ENCODE measurements at regions not wholly inside any gene's neighbourhood (a gene's known extent, or its start where the extent isn't known, plus 50 kb on each side); places are given as distances from the start of the nearest gene placed in this dataset.

DNA sequence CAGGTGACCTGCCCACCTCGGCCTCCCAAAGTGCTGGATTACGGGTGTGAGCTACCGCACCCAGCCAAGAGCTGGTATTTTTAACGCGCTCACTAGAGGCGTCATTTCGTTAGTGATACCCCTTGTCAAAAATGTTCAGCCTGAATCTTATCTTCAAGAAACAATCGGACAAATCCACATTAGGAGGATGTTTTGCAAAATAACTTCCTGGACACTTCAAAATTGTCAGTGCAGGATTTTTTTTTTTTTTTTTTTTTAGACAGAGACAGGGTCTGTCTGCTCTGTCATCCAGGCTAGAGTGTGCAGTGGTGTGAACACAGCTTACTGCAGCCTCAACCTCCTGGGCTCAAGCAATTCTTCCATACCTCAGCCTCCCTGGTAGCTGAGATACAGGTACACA is 63.0 kb downstream of the RMI2 start:
- no TSS peak for BruUV-seq (replicated peaks)
- no peaks in the 10 kb centered on the region for H4K20me1 ChIP-seq (replicated peaks; ENCODE audit: control insufficient read depth, extremely low read depth, insufficient read depth, low read length)
- H3K79me2 ChIP-seq (ENCODE audit: control insufficient read depth, insufficient read depth, low read length): no peaks in the 10 kb centered on the region
- dilution Hi-C loops (cut with MboI; ENCODE audit: extremely low pct_ligation_motif_present, low sequenced_read_pairs): no loop called here
- TF ChIP-seq MYC (IDR thresholded peaks at IDR 0.05; ENCODE audit: low read depth, low read length) (no peak), JUN (IDR thresholded peaks at IDR 0.05; ENCODE audit: borderline replicate concordance, insufficient read depth, insufficient read length, low read depth) (no peak), GATA2 (IDR thresholded peaks at IDR 0.05; ENCODE audit: insufficient read depth, insufficient read length, low read depth, low read length) (no peak), POLR2AphosphoS5 (IDR thresholded peaks at IDR 0.05; ENCODE audit: insufficient read depth, low read depth, low read length) (no peak), FOS (IDR thresholded peaks at IDR 0.05; ENCODE audit: borderline replicate concordance, insufficient read depth, low read length) (no peak), POLR2A (IDR thresholded peaks at IDR 0.05; ENCODE audit: low read depth, low read length) (no peak), EZH2 (IDR thresholded peaks at IDR 0.05; ENCODE audit: borderline replicate concordance, low read depth, low read length, severe bottlenecking) (no peak)
- TF ChIP-seq, protein P1, sequence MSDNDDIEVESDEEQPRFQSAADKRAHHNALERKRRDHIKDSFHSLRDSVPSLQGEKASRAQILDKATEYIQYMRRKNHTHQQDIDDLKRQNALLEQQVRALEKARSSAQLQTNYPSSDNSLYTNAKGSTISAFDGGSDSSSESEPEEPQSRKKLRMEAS (IDR thresholded peaks at IDR 0.05; ENCODE audit: insufficient read depth, insufficient read length): no peak
- TF ChIP-seq, protein P2, sequence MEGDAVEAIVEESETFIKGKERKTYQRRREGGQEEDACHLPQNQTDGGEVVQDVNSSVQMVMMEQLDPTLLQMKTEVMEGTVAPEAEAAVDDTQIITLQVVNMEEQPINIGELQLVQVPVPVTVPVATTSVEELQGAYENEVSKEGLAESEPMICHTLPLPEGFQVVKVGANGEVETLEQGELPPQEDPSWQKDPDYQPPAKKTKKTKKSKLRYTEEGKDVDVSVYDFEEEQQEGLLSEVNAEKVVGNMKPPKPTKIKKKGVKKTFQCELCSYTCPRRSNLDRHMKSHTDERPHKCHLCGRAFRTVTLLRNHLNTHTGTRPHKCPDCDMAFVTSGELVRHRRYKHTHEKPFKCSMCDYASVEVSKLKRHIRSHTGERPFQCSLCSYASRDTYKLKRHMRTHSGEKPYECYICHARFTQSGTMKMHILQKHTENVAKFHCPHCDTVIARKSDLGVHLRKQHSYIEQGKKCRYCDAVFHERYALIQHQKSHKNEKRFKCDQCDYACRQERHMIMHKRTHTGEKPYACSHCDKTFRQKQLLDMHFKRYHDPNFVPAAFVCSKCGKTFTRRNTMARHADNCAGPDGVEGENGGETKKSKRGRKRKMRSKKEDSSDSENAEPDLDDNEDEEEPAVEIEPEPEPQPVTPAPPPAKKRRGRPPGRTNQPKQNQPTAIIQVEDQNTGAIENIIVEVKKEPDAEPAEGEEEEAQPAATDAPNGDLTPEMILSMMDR (IDR thresholded peaks at IDR 0.05; ENCODE audit: extremely low read depth in 1 of 2, insufficient read depth in 1 of 2, low read depth in 1 of 2, low read length in 2 of 2): no peak
- H3K9ac ChIP-seq (replicated peaks; ENCODE audit: extremely low read depth, insufficient read depth, low read length): no peak overlapping the region
- ChIA-PET CTCF (interaction anchor here (0.5 to 7.6 kb wide), 42 partner anchors 9 to 454 kb away, joined by 3 to 108 read pairs (median 5); partner anchors contain the start of genes SNN and ZC3H7A), POLR2A (interaction anchor here (1.4 kb wide), 1 partner anchor 124 kb away, joined by 8 read pairs; no protein-coding TSS in a partner anchor)
- H3K27ac ChIP-seq (ENCODE audit: insufficient read depth, low read depth, low read length): no peak overlapping the region
- H2AFZ ChIP-seq (ENCODE audit: low read depth, low read length): no peak overlapping the region
- DNase-seq (ENCODE audit: low read depth, low spot score) (no peak), FAIRE-seq (no peak)
- no peaks in the 10 kb centered on the region for H3K4me1 ChIP-seq (ENCODE audit: control insufficient read depth, extremely low read depth, insufficient read depth, low read length)
- H3K36me3 ChIP-seq (ENCODE audit: control insufficient read depth in 2 of 2, extremely low read depth in 1 of 2, insufficient read depth in 2 of 2, low read length in 2 of 2): no peaks in the 10 kb centered on the region
- no peaks in the 10 kb centered on the region for H3K27me3 ChIP-seq (ENCODE audit: control insufficient read depth in 2 of 2, insufficient read depth in 2 of 2, low read length in 2 of 2)
- H3K9me1 ChIP-seq (replicated peaks; ENCODE audit: control insufficient read depth, extremely low read depth, insufficient read depth, low read length): no peaks in the 10 kb centered on the region
- H3K9me3 ChIP-seq (replicated peaks; ENCODE audit: control insufficient read depth, insufficient read depth, low read length): no peaks in the 10 kb centered on the region
- H3K4me3 ChIP-seq (replicated peaks in 1 of 3; ENCODE audit: insufficient read depth in 1 of 3, low read depth in 1 of 3, low read length in 3 of 3): no peak overlapping the region
- intact Hi-C loops (cut with micrococcal nuclease): no loop called here
- H3K4me2 ChIP-seq (ENCODE audit: insufficient read depth, low read length): no peak overlapping the region
